ENCODE measurements at regions not wholly inside any gene's neighbourhood (a gene's known extent, or its start where the extent isn't known, plus 50 kb on each side); places are given as distances from the start of the nearest gene placed in this dataset.
A peak's percentile ranks its signal among the peaks of the same experiment; 100 is the strongest.

- no peak for FAIRE-seq
These were observed 169.3 kb upstream of the IFNG-AS1 start for GRCh38 chr12:67819902-67820301.

GRCh38 chr12:67820694-67821093 is 168.6 kb upstream of the IFNG-AS1 start:
- no peak for TF ChIP-seq POLR2A (IDR thresholded peaks at IDR 0.05; ENCODE audit: low read depth, low read length)
- DNase-seq (ENCODE audit: insufficient read length, low spot score) (no peak), FAIRE-seq (no peak)

More at GRCh38 chr12:67819902-67820301, 169.3 kb upstream of the IFNG-AS1 start:
- no peak for DNase-seq (ENCODE audit: insufficient read length, low spot score)
- no peak for TF ChIP-seq POLR2A (IDR thresholded peaks at IDR 0.05; ENCODE audit: low read depth, low read length)

GRCh38 chr12:67822826-67823225 is 166.4 kb upstream of the IFNG-AS1 start:
- TF ChIP-seq POLR2A (IDR thresholded peaks at IDR 0.05; ENCODE audit: low read depth, low read length) = no peak
- no peak for FAIRE-seq
- no peak for DNase-seq (ENCODE audit: insufficient read length, low spot score)

GRCh38 chr12:67826148-67826547 is 163.1 kb upstream of the IFNG-AS1 start:
- no peak for DNase-seq (ENCODE audit: insufficient read length, low spot score)
- FAIRE-seq = no peak
- no peak for TF ChIP-seq POLR2A (IDR thresholded peaks at IDR 0.05; ENCODE audit: low read depth, low read length)

- no peak for TF ChIP-seq POLR2A (IDR thresholded peaks at IDR 0.05; ENCODE audit: low read depth, low read length)
- FAIRE-seq (no peak), DNase-seq (ENCODE audit: insufficient read length, low spot score) (no peak)
These were observed 162.1 kb upstream of the IFNG-AS1 start for GRCh38 chr12:67826946-67827720.

- peak; percentile 72 for DNase-seq (ENCODE audit: insufficient read length, low spot score)
- FAIRE-seq = peak; percentile 97
- no peak for TF ChIP-seq POLR2A (IDR thresholded peaks at IDR 0.05; ENCODE audit: low read depth, low read length)
These were observed 161.3 kb upstream of the IFNG-AS1 start for GRCh38 chr12:67827820-67828383.

GRCh38 chr12:67829896-67830295 is 159.4 kb upstream of the IFNG-AS1 start:
- TF ChIP-seq POLR2A (IDR thresholded peaks at IDR 0.05; ENCODE audit: low read depth, low read length) = no peak
- FAIRE-seq (no peak), DNase-seq (ENCODE audit: insufficient read length, low spot score) (no peak)

GRCh38 chr12:67832155-67832554 is 157.1 kb upstream of the IFNG-AS1 start:
- no peak for TF ChIP-seq POLR2A (IDR thresholded peaks at IDR 0.05; ENCODE audit: low read depth, low read length)
- no peak for DNase-seq (ENCODE audit: insufficient read length, low spot score)
- FAIRE-seq = no peak

- no peak for FAIRE-seq
- no peak for DNase-seq (ENCODE audit: insufficient read length, low spot score)
- no peak for TF ChIP-seq POLR2A (IDR thresholded peaks at IDR 0.05; ENCODE audit: low read depth, low read length)
These were observed 155.6 kb upstream of the IFNG-AS1 start for GRCh38 chr12:67833602-67834001.

- DNase-seq (ENCODE audit: insufficient read length, low spot score) (no peak), FAIRE-seq (no peak)
- TF ChIP-seq POLR2A (IDR thresholded peaks at IDR 0.05; ENCODE audit: low read depth, low read length) = no peak
These were observed 151.4 kb upstream of the IFNG-AS1 start for GRCh38 chr12:67837876-67838275.

GRCh38 chr12:67842124-67842523 is 147.1 kb upstream of the IFNG-AS1 start:
- no peak for DNase-seq (ENCODE audit: insufficient read length, low spot score)
- no peak for TF ChIP-seq POLR2A (IDR thresholded peaks at IDR 0.05; ENCODE audit: low read depth, low read length)
- no peak for FAIRE-seq

GRCh38 chr12:67843257-67843656 is 146.0 kb upstream of the IFNG-AS1 start:
- no peak for TF ChIP-seq POLR2A (IDR thresholded peaks at IDR 0.05; ENCODE audit: low read depth, low read length)
- FAIRE-seq (no peak), DNase-seq (ENCODE audit: insufficient read length, low spot score) (no peak)

- no peak for TF ChIP-seq POLR2A (IDR thresholded peaks at IDR 0.05; ENCODE audit: low read depth, low read length)
- FAIRE-seq (no peak), DNase-seq (ENCODE audit: insufficient read length, low spot score) (no peak)
These were observed 136.5 kb upstream of the IFNG-AS1 start for GRCh38 chr12:67852701-67853100.

- DNase-seq (ENCODE audit: insufficient read length, low spot score) (no peak), FAIRE-seq (peak; percentile 80)
- TF ChIP-seq POLR2A (IDR thresholded peaks at IDR 0.05; ENCODE audit: low read depth, low read length) = no peak
These were observed 136.0 kb upstream of the IFNG-AS1 start for GRCh38 chr12:67853204-67853603.

GRCh38 chr12:67854351-67854750 is 134.9 kb upstream of the IFNG-AS1 start:
- DNase-seq (ENCODE audit: insufficient read length, low spot score) = no peak
- no peak for TF ChIP-seq POLR2A (IDR thresholded peaks at IDR 0.05; ENCODE audit: low read depth, low read length)
- no peak for FAIRE-seq

Data from H54 (cell line).